ENCODE measurements at regions not wholly inside any gene's neighbourhood (a gene's known extent, or its start where the extent isn't known, plus 50 kb on each side); places are given as distances from the start of the nearest gene placed in this dataset.

- no peak overlapping the region for H3K9ac ChIP-seq (ENCODE audit: low read length)
- no peak for DNase-seq
- H3K4me3 ChIP-seq (ENCODE audit: low read length) = no peak overlapping the region
- H3K4me1 ChIP-seq (ENCODE audit: control insufficient read depth, low read depth, low read length) = no peaks in the 10 kb centered on the region
- H2BK5ac ChIP-seq (ENCODE audit: low read length) = no peak overlapping the region
- no peak overlapping the region for H3K23ac ChIP-seq (ENCODE audit: low read length)
- no peak overlapping the region for H3K4ac ChIP-seq (ENCODE audit: low read depth, low read length)
- no peak overlapping the region for H3K56ac ChIP-seq (ENCODE audit: low read length)
- no peaks in the 10 kb centered on the region for H3K36me3 ChIP-seq (ENCODE audit: control insufficient read depth, insufficient read depth, low read length)
- H4K8ac ChIP-seq (ENCODE audit: low read depth, low read length) = no peak overlapping the region
- H3K79me1 ChIP-seq (ENCODE audit: low read length) = no peaks in the 10 kb centered on the region
- H3K27ac ChIP-seq (ENCODE audit: low read depth, low read length) = no peak overlapping the region
- H2BK15ac ChIP-seq (replicated peaks; ENCODE audit: low read depth) = no peak overlapping the region
- H2AK5ac ChIP-seq (ENCODE audit: low read length) = no peak overlapping the region
- no peaks in the 10 kb centered on the region for H3K79me2 ChIP-seq (ENCODE audit: control insufficient read depth, insufficient read depth, low read length)
- H2BK120ac ChIP-seq (ENCODE audit: low read depth, low read length) = no peak overlapping the region
- H3K4me2 ChIP-seq (ENCODE audit: low read length) = no peak overlapping the region
- WGBS (ENCODE audit: extremely low coverage, insufficient coverage, low lambda C conversion rate) = no CpG with 5 or more reads among the region's 2 CpGs
- no peak overlapping the region for H3K18ac ChIP-seq (ENCODE audit: low read length)
- no peaks in the 10 kb centered on the region for H3K27me3 ChIP-seq (ENCODE audit: insufficient read depth, low read length, poor library complexity)
- no peak overlapping the region for H4K5ac ChIP-seq (ENCODE audit: low read length)
Observed at GRCh38 chr15:93585012-93585411, 496.0 kb upstream of the RGMA start.

DNA sequence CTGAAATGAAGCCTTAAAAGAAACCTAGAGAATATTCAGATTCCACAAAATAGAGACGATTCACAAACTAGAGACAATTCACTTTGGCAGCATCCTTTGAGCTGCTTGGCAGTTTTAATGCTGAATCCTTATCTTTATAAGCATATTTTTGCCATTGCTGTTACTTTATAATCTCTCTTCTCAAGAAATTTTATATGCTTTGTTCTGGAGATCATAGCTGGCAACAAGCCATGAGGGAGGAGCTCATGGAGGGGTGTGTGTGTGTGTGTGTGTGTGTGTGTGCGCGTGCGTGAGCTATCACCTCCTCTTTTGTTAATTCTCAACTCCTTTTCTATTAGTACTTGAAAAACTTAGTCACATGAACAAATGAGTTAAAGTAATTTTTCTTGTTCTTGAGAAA, 495.0 kb upstream of the RGMA start:
- Histone ChIP-seq H3K4me1 (ENCODE audit: control insufficient read depth, low read depth, low read length) (no peaks in the 10 kb centered on the region), H3K9ac (ENCODE audit: low read length) (no peak overlapping the region), H3K27me3 (ENCODE audit: insufficient read depth, low read length, poor library complexity) (no peaks in the 10 kb centered on the region), H3K4me2 (ENCODE audit: low read length) (no peak overlapping the region), H2AK5ac (ENCODE audit: low read length) (no peak overlapping the region), H3K56ac (ENCODE audit: low read length) (no peak overlapping the region), H2BK15ac (replicated peaks; ENCODE audit: low read depth) (no peak overlapping the region), H4K8ac (ENCODE audit: low read depth, low read length) (no peak overlapping the region), H3K79me1 (ENCODE audit: low read length) (no peaks in the 10 kb centered on the region), H3K4me3 (ENCODE audit: low read length) (no peak overlapping the region), H3K18ac (ENCODE audit: low read length) (no peak overlapping the region), H3K36me3 (ENCODE audit: control insufficient read depth, insufficient read depth, low read length) (no peaks in the 10 kb centered on the region), H3K23ac (ENCODE audit: low read length) (no peak overlapping the region), H2BK120ac (ENCODE audit: low read depth, low read length) (no peak overlapping the region), H2BK5ac (ENCODE audit: low read length) (no peak overlapping the region), H3K27ac (ENCODE audit: low read depth, low read length) (no peak overlapping the region), H3K4ac (ENCODE audit: low read depth, low read length) (no peak overlapping the region), H3K79me2 (ENCODE audit: control insufficient read depth, insufficient read depth, low read length) (no peaks in the 10 kb centered on the region), H4K5ac (ENCODE audit: low read length) (no peak overlapping the region)
- no peak for DNase-seq
- WGBS (ENCODE audit: extremely low coverage, insufficient coverage, low lambda C conversion rate) = no CpG with 5 or more reads among the region's 4 CpGs

DNA sequence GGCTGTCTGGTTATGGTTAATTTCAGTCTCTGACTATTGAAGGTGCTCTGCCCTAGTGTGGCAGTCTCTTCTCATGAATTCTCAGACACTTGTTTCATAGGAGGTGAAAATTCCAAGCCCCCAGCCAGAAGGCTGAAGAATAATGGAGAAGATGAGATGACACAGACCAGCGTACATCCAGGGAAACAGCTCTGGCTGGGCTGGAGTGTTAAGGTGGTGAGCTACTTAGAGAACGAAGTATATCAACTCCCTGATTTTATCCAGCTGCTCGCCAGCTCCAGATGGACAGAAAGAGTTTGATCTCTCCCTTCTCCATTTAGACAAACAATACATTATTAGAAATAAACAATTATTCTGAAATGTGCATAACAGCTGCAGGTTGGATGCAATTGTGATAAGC, 494.5 kb upstream of the RGMA start:
- H3K4ac ChIP-seq (ENCODE audit: low read depth, low read length) = no peak overlapping the region
- no peak overlapping the region for H2BK5ac ChIP-seq (ENCODE audit: low read length)
- H3K4me3 ChIP-seq (ENCODE audit: low read length) = no peak overlapping the region
- H3K27ac ChIP-seq (ENCODE audit: low read depth, low read length) = no peak overlapping the region
- H3K23ac ChIP-seq (ENCODE audit: low read length) = no peak overlapping the region
- no peaks in the 10 kb centered on the region for H3K79me2 ChIP-seq (ENCODE audit: control insufficient read depth, insufficient read depth, low read length)
- H2BK15ac ChIP-seq (replicated peaks; ENCODE audit: low read depth) = no peak overlapping the region
- no peak overlapping the region for H2BK120ac ChIP-seq (ENCODE audit: low read depth, low read length)
- H2AK5ac ChIP-seq (ENCODE audit: low read length) = no peak overlapping the region
- H3K36me3 ChIP-seq (ENCODE audit: control insufficient read depth, insufficient read depth, low read length) = no peaks in the 10 kb centered on the region
- H3K4me2 ChIP-seq (ENCODE audit: low read length) = no peak overlapping the region
- no peak overlapping the region for H3K9ac ChIP-seq (ENCODE audit: low read length)
- H3K4me1 ChIP-seq (ENCODE audit: control insufficient read depth, low read depth, low read length) = no peaks in the 10 kb centered on the region
- no peak overlapping the region for H4K5ac ChIP-seq (ENCODE audit: low read length)
- WGBS (ENCODE audit: extremely low coverage, insufficient coverage, low lambda C conversion rate) = no CpG with 5 or more reads among the region's 3 CpGs
- H3K79me1 ChIP-seq (ENCODE audit: low read length) = no peaks in the 10 kb centered on the region
- DNase-seq = no peak
- no peak overlapping the region for H4K8ac ChIP-seq (ENCODE audit: low read depth, low read length)
- H3K56ac ChIP-seq (ENCODE audit: low read length) = no peak overlapping the region
- H3K18ac ChIP-seq (ENCODE audit: low read length) = no peak overlapping the region
- H3K27me3 ChIP-seq (ENCODE audit: insufficient read depth, low read length, poor library complexity) = no peaks in the 10 kb centered on the region

GRCh38 chr15:93570527-93570926, 481.5 kb upstream of the RGMA start:
- Histone ChIP-seq H3K4me2 (ENCODE audit: low read length) (no peak overlapping the region), H3K56ac (ENCODE audit: low read length) (no peak overlapping the region), H3K27me3 (ENCODE audit: insufficient read depth, low read length, poor library complexity) (no peaks in the 10 kb centered on the region), H2BK120ac (ENCODE audit: low read depth, low read length) (no peak overlapping the region), H3K27ac (ENCODE audit: low read depth, low read length) (no peak overlapping the region), H4K5ac (ENCODE audit: low read length) (no peak overlapping the region), H3K4ac (ENCODE audit: low read depth, low read length) (no peak overlapping the region), H2BK5ac (ENCODE audit: low read length) (no peak overlapping the region), H3K23ac (ENCODE audit: low read length) (no peak overlapping the region), H2BK15ac (replicated peaks; ENCODE audit: low read depth) (no peak overlapping the region), H3K9ac (ENCODE audit: low read length) (no peak overlapping the region), H3K4me3 (ENCODE audit: low read length) (no peak overlapping the region), H4K8ac (ENCODE audit: low read depth, low read length) (no peak overlapping the region), H2AK5ac (ENCODE audit: low read length) (no peak overlapping the region), H3K79me1 (ENCODE audit: low read length) (no peaks in the 10 kb centered on the region), H3K4me1 (ENCODE audit: control insufficient read depth, low read depth, low read length) (no peaks in the 10 kb centered on the region), H3K36me3 (ENCODE audit: control insufficient read depth, insufficient read depth, low read length) (no peaks in the 10 kb centered on the region), H3K18ac (ENCODE audit: low read length) (no peak overlapping the region), H3K79me2 (ENCODE audit: control insufficient read depth, insufficient read depth, low read length) (no peaks in the 10 kb centered on the region)
- DNase-seq = no peak
- no CpG with 5 or more reads among the region's 7 CpGs for WGBS (ENCODE audit: extremely low coverage, insufficient coverage, low lambda C conversion rate)

DNA sequence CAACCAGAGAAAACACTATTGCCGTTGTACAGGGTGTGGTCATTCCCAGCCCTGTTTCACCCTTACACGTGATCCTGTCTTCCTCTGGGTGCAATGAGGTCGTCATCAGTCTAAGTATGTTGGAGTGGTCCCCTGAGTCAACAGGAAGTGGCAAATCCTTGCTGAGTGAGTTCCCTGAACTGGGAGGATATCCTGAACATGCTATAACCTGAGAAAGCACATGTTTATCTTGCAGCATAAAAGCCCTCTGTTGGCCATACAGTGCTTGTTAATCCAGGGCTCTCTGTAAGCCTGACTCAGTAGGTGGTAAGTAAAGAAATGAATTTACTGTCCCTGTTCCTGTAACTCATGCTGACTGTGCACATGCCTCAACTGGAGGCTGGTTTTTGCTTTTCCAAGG, 477.8 kb upstream of the RGMA start:
- no peaks in the 10 kb centered on the region for H3K79me1 ChIP-seq (ENCODE audit: low read length)
- no peak overlapping the region for H3K23ac ChIP-seq (ENCODE audit: low read length)
- no peak overlapping the region for H4K8ac ChIP-seq (ENCODE audit: low read depth, low read length)
- DNase-seq = peak; percentile 6
- H3K4ac ChIP-seq (ENCODE audit: low read depth, low read length) = no peak overlapping the region
- H3K36me3 ChIP-seq (ENCODE audit: control insufficient read depth, insufficient read depth, low read length) = no peaks in the 10 kb centered on the region
- no CpG with 5 or more reads among the region's 3 CpGs for WGBS (ENCODE audit: extremely low coverage, insufficient coverage, low lambda C conversion rate)
- no peak overlapping the region for H2BK5ac ChIP-seq (ENCODE audit: low read length)
- H3K27ac ChIP-seq (ENCODE audit: low read depth, low read length) = no peak overlapping the region
- no peak overlapping the region for H3K4me3 ChIP-seq (ENCODE audit: low read length)
- H3K27me3 ChIP-seq (ENCODE audit: insufficient read depth, low read length, poor library complexity) = no peaks in the 10 kb centered on the region
- H3K79me2 ChIP-seq (ENCODE audit: control insufficient read depth, insufficient read depth, low read length) = no peaks in the 10 kb centered on the region
- H3K4me1 ChIP-seq (ENCODE audit: control insufficient read depth, low read depth, low read length) = no peaks in the 10 kb centered on the region
- H3K18ac ChIP-seq (ENCODE audit: low read length) = no peak overlapping the region
- no peak overlapping the region for H3K9ac ChIP-seq (ENCODE audit: low read length)
- H2AK5ac ChIP-seq (ENCODE audit: low read length) = no peak overlapping the region
- H3K56ac ChIP-seq (ENCODE audit: low read length) = no peak overlapping the region
- H4K5ac ChIP-seq (ENCODE audit: low read length) = no peak overlapping the region
- no peak overlapping the region for H2BK15ac ChIP-seq (replicated peaks; ENCODE audit: low read depth)
- no peak overlapping the region for H3K4me2 ChIP-seq (ENCODE audit: low read length)
- no peak overlapping the region for H2BK120ac ChIP-seq (ENCODE audit: low read depth, low read length)

DNA sequence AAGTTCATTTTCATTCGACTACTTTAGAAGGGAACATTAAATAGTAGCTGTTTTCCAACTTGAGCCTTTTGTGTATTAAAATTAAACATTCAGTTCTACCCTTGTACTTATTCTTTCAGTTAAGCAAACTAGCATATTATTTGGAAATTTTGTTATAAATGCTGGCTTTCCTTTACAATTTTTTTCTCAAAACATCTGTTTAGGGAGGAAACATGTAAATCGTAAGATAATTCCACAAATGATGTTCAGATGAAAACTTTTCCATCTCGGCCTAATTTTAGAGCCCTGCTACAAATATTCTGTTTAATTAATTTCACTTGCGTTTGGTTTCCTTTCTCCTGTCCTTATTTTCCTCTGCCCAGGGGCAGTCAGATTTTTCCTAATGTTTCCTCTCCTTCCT, 476.2 kb upstream of the RGMA start:
- Histone ChIP-seq H3K9ac (ENCODE audit: low read length) (no peak overlapping the region), H4K8ac (ENCODE audit: low read depth, low read length) (no peak overlapping the region), H3K4me2 (ENCODE audit: low read length) (no peak overlapping the region), H3K4me1 (ENCODE audit: control insufficient read depth, low read depth, low read length) (no peaks in the 10 kb centered on the region), H3K79me1 (ENCODE audit: low read length) (no peaks in the 10 kb centered on the region), H2AK5ac (ENCODE audit: low read length) (no peak overlapping the region), H2BK5ac (ENCODE audit: low read length) (no peak overlapping the region), H2BK120ac (ENCODE audit: low read depth, low read length) (no peak overlapping the region), H3K36me3 (ENCODE audit: control insufficient read depth, insufficient read depth, low read length) (no peaks in the 10 kb centered on the region), H4K5ac (ENCODE audit: low read length) (no peak overlapping the region), H2BK15ac (replicated peaks; ENCODE audit: low read depth) (no peak overlapping the region), H3K56ac (ENCODE audit: low read length) (no peak overlapping the region), H3K18ac (ENCODE audit: low read length) (no peak overlapping the region), H3K23ac (ENCODE audit: low read length) (no peak overlapping the region), H3K4ac (ENCODE audit: low read depth, low read length) (no peak overlapping the region), H3K4me3 (ENCODE audit: low read length) (no peak overlapping the region), H3K27ac (ENCODE audit: low read depth, low read length) (no peak overlapping the region), H3K79me2 (ENCODE audit: control insufficient read depth, insufficient read depth, low read length) (no peaks in the 10 kb centered on the region), H3K27me3 (ENCODE audit: insufficient read depth, low read length, poor library complexity) (no peaks in the 10 kb centered on the region)
- DNase-seq = no peak
- WGBS (ENCODE audit: extremely low coverage, insufficient coverage, low lambda C conversion rate) = no CpG with 5 or more reads among the region's 4 CpGs
